MM.1S (cell line): ENCODE measurements at regions not wholly inside any gene's neighbourhood (a gene's known extent, or its start where the extent isn't known, plus 50 kb on each side); places are given as distances from the start of the nearest gene placed in this dataset.

Experiments
- EZH2 ChIP-seq: fragments of 300-600 bp; sonication (generic); optimal IDR thresholded peaks from 2 replicates; pipeline ENCODE3; 2017; ENCODE audit warnings: low read depth, mild to moderate bottlenecking, antibody characterized with exemption, low read length, mixed read lengths
- TF ChIP-seq, protein P1 (sequence below): fragments of 300-600 bp; sonication (generic); IDR thresholded peaks from 2 replicates; pipeline ENCODE4 v1.5.1; 2016; ENCODE audit warnings: antibody characterized with exemption, low read length, mixed read lengths

DNA sequence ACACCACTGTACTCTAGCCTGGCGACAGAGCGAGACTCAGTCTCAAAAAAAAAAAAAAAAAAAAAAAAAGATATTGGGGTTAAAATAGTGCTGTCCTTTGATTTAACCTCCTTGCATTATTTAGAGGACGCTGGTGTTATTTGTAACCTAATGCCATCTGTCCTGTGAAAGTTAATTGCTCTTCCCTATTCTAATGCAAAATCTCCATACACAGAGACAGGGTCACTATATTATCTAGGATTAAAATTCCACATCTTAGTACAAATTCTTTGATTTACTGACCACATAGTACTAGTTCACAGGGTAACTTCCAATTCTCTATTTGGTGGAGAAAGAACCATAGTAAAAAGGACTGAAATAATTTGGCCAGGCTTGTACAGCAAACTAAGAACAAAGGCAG, 184.2 kb upstream of the STEAP4 start:
- TF ChIP-seq, protein P1, sequence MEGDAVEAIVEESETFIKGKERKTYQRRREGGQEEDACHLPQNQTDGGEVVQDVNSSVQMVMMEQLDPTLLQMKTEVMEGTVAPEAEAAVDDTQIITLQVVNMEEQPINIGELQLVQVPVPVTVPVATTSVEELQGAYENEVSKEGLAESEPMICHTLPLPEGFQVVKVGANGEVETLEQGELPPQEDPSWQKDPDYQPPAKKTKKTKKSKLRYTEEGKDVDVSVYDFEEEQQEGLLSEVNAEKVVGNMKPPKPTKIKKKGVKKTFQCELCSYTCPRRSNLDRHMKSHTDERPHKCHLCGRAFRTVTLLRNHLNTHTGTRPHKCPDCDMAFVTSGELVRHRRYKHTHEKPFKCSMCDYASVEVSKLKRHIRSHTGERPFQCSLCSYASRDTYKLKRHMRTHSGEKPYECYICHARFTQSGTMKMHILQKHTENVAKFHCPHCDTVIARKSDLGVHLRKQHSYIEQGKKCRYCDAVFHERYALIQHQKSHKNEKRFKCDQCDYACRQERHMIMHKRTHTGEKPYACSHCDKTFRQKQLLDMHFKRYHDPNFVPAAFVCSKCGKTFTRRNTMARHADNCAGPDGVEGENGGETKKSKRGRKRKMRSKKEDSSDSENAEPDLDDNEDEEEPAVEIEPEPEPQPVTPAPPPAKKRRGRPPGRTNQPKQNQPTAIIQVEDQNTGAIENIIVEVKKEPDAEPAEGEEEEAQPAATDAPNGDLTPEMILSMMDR, result no peak
- TF ChIP-seq EZH2, result no peak
